Neural cell (in vitro differentiated cells): ENCODE measurements at regions not wholly inside any gene's neighbourhood (a gene's known extent, or its start where the extent isn't known, plus 50 kb on each side); places are given as distances from the start of the nearest gene placed in this dataset.

Experiments used
- H2AFZ ChIP-seq: fragments of 200-600, 300-800 bp; sonication (generic), shearing (Covaris generic); 2 replicates; pipeline ENCODE4 v1.6.0; 2014; ENCODE audit warnings: low read depth, mild to moderate bottlenecking, antibody characterized with exemption, low read length, moderate library complexity
- H3F3A ChIP-seq: fragments of 200-600 bp; shearing (Covaris generic); 2 replicates; pipeline ENCODE4 v1.6.1; 2016; ENCODE audit warnings: mild to moderate bottlenecking, moderate library complexity, mixed read lengths, antibody characterized with exemption, low read length; ENCODE audit not compliant: insufficient read depth, poor library complexity, severe bottlenecking
- H3K27ac ChIP-seq: fragments of 200-600, 300-800 bp; sonication (generic), shearing (Covaris generic); 2 replicates; pipeline ENCODE4 v1.5.1; 2014; ENCODE audit warnings: mild to moderate bottlenecking, low read length, moderate library complexity
- H3K27me3 ChIP-seq: fragments of 300-800, 200-600 bp; sonication (generic), shearing (Covaris generic); 2 replicates; pipeline ENCODE4 v1.6.0; 2014; ENCODE audit warnings: mild to moderate bottlenecking, low read depth, low read length, moderate library complexity; ENCODE audit not compliant: insufficient read depth
- H3K36me3 ChIP-seq: fragments of 300-800, 200-600 bp; sonication (generic), shearing (Covaris generic); 2 replicates; pipeline ENCODE4 v1.5.1; 2014; ENCODE audit warnings: mild to moderate bottlenecking, antibody characterized with exemption, low read length, moderate library complexity; ENCODE audit not compliant: insufficient read depth
- H3K4me2 ChIP-seq: fragments of 300-800, 200-600 bp; sonication (generic), shearing (Covaris generic); 2 replicates; pipeline ENCODE4 v1.6.0; 2014; ENCODE audit warnings: mild to moderate bottlenecking, low read length
- H3K4me3 ChIP-seq: fragments of 300-800, 200-600 bp; sonication (generic), shearing (Covaris generic); 2 replicates; pipeline ENCODE4 v1.5.1; 2014; ENCODE audit warnings: mild to moderate bottlenecking, low read length, moderate library complexity
- H3K79me2 ChIP-seq: fragments of 200-600 bp; shearing (Covaris generic); replicated peaks from 2 replicates; pipeline ENCODE4 v1.6.0; 2014; ENCODE audit warnings: mild to moderate bottlenecking, low read length, moderate library complexity; ENCODE audit not compliant: insufficient read depth
- H3K9ac ChIP-seq: fragments of 300-800, 200-600 bp; sonication (generic), shearing (Covaris generic); 2 replicates; pipeline ENCODE4 v1.6.1; 2016; ENCODE audit warnings: mild to moderate bottlenecking, low read length, mixed read lengths
- H3K9me2 ChIP-seq: fragments of 200-600 bp; shearing (Covaris generic); 2 replicates; pipeline ENCODE4 v1.6.1; 2016; ENCODE audit warnings: mild to moderate bottlenecking, low read length, mixed read lengths; ENCODE audit not compliant: insufficient read depth
- H3K9me3 ChIP-seq: fragments of 200-600, 300-800 bp; sonication (generic), shearing (Covaris generic); 2 replicates; pipeline ENCODE4 v1.6.1; 2016; ENCODE audit warnings: mild to moderate bottlenecking, mixed run types, low read length, moderate library complexity, mixed read lengths
- H4K20me1 ChIP-seq: fragments of 200-600 bp; shearing (Covaris generic); 2 replicates; pipeline ENCODE4 v1.6.1; 2016; ENCODE audit warnings: mild to moderate bottlenecking, mixed run types; ENCODE audit not compliant: insufficient read depth
- EP300 ChIP-seq: fragments of 450-650 bp; conservative IDR thresholded peaks from 2 replicates; pipeline ENCODE4 v1.6.1; 2014; ENCODE audit warnings: antibody characterized with exemption, mild to moderate bottlenecking, moderate library complexity; ENCODE audit not compliant: poor library complexity, severe bottlenecking
- EZH2 ChIP-seq: fragments of 200-600, 300-800 bp; shearing (Covaris generic), sonication (generic); IDR thresholded peaks from 2 replicates; pipeline ENCODE4 v1.6.1; 2014; ENCODE audit warnings: antibody characterized with exemption, low read length, borderline replicate concordance, mild to moderate bottlenecking; ENCODE audit not compliant: insufficient read depth, poor library complexity, severe bottlenecking
- MXI1 ChIP-seq: fragments of 450-650 bp; conservative IDR thresholded peaks from 2 replicates; pipeline ENCODE4 v1.6.1; 2014; ENCODE audit warnings: antibody characterized with exemption, mild to moderate bottlenecking; ENCODE audit not compliant: poor library complexity, severe bottlenecking
- POLR2AphosphoS5 ChIP-seq: IDR thresholded peaks from 2 replicates; pipeline ENCODE4 v1.6.1; 2012
- RAD21 ChIP-seq: fragments of 450-650 bp; conservative IDR thresholded peaks from 2 replicates; pipeline ENCODE4 v1.6.1; 2014; ENCODE audit warnings: antibody characterized with exemption, mild to moderate bottlenecking, moderate library complexity
- REST ChIP-seq: IDR thresholded peaks from 2 replicates; pipeline ENCODE4 v1.6.1; 2012; ENCODE audit warnings: borderline replicate concordance
- SMC3 ChIP-seq: fragments of 450-650 bp; conservative IDR thresholded peaks from 2 replicates; pipeline ENCODE4 v1.6.1; 2014; ENCODE audit warnings: antibody characterized with exemption, mild to moderate bottlenecking, moderate library complexity; ENCODE audit not compliant: poor library complexity
- TAF1 ChIP-seq: IDR thresholded peaks from 2 replicates; pipeline ENCODE4 v1.6.1; 2012; ENCODE audit warnings: low read depth
- TF ChIP-seq, protein P1 (sequence below): fragments of 450-650 bp; IDR thresholded peaks from 2 replicates; pipeline ENCODE4 v1.5.1; 2014; ENCODE audit warnings: antibody characterized with exemption, mild to moderate bottlenecking, moderate library complexity; ENCODE audit not compliant: poor library complexity, severe bottlenecking

- Histone ChIP-seq H3K27ac (no peak overlapping the region), H2AFZ (no peak overlapping the region), H3K9me2 (no peaks in the 10 kb centered on the region), H3K79me2 (no peaks in the 10 kb centered on the region), H3K4me2 (no peak overlapping the region), H3K27me3 (no peaks in the 10 kb centered on the region), H3K36me3 (no peaks in the 10 kb centered on the region), H3K4me3 (no peak overlapping the region), H4K20me1 (no peaks in the 10 kb centered on the region), H3F3A (no peaks in the 10 kb centered on the region), H3K9ac (no peak overlapping the region), H3K9me3 (no peaks in the 10 kb centered on the region)
- TF ChIP-seq POLR2AphosphoS5 = no peak
- TF ChIP-seq EZH2 = no peak
- TF ChIP-seq RAD21 = no peak
- TF ChIP-seq TAF1 = no peak
- no peak for TF ChIP-seq REST
- TF ChIP-seq MXI1 = no peak
- TF ChIP-seq, protein P1, sequence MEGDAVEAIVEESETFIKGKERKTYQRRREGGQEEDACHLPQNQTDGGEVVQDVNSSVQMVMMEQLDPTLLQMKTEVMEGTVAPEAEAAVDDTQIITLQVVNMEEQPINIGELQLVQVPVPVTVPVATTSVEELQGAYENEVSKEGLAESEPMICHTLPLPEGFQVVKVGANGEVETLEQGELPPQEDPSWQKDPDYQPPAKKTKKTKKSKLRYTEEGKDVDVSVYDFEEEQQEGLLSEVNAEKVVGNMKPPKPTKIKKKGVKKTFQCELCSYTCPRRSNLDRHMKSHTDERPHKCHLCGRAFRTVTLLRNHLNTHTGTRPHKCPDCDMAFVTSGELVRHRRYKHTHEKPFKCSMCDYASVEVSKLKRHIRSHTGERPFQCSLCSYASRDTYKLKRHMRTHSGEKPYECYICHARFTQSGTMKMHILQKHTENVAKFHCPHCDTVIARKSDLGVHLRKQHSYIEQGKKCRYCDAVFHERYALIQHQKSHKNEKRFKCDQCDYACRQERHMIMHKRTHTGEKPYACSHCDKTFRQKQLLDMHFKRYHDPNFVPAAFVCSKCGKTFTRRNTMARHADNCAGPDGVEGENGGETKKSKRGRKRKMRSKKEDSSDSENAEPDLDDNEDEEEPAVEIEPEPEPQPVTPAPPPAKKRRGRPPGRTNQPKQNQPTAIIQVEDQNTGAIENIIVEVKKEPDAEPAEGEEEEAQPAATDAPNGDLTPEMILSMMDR = no peak
- no peak for TF ChIP-seq SMC3
- no peak for TF ChIP-seq EP300
These were observed 1504.3 kb upstream of the PIK3C3 start for GRCh38 chr18:40450751-40451150.

DNA sequence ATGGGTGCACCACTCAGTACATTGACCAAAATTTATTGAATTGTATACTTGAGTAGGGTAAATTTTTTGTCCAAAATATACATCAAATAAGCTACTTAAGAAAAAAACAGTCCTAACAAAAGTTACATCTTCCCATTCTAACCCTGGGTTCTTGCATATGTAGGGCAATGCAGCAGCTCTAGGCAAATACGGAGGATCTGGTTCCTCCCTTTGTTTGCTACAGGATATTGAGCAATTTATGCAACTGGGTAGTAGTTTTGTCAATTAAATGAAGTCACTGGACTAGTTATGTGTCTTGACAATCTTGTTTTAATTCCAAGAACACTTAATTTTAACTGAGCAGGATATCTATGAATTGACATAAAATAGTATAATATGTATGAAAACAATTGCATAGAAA is 1507.2 kb upstream of the PIK3C3 start:
- TF ChIP-seq SMC3 = no peak
- TF ChIP-seq RAD21 = no peak
- no peak for TF ChIP-seq TAF1
- TF ChIP-seq REST = no peak
- no peak for TF ChIP-seq EP300
- TF ChIP-seq POLR2AphosphoS5 = no peak
- no peak for TF ChIP-seq MXI1
- TF ChIP-seq, protein P1 = no peak
- TF ChIP-seq EZH2 = no peak
- Histone ChIP-seq H3K9me2 (no peaks in the 10 kb centered on the region), H3K27me3 (no peaks in the 10 kb centered on the region), H2AFZ (no peak overlapping the region), H3K4me2 (no peak overlapping the region), H3K4me3 (no peak overlapping the region), H3K9ac (no peak overlapping the region), H3K9me3 (no peaks in the 10 kb centered on the region), H3K36me3 (no peaks in the 10 kb centered on the region), H3K79me2 (no peaks in the 10 kb centered on the region), H3K27ac (no peak overlapping the region), H4K20me1 (no peaks in the 10 kb centered on the region), H3F3A (no peaks in the 10 kb centered on the region)
